Naive thymus-derived CD8-positive, alpha-beta T cell (primary cell): ENCODE measurements at regions not wholly inside any gene's neighbourhood (a gene's known extent, or its start where the extent isn't known, plus 50 kb on each side); places are given as distances from the start of the nearest gene placed in this dataset.

Experiments
- ATAC-seq, 2 donors: fragments of 150-1000 bp; cut with Tn5 transposase in 1 of 2; sonication (Bioruptor Pico), chemical (Tn5 transposase) in 1 of 2; 1 replicate in 1 of 2; 2 replicates in 1 of 2; pipeline ENCODE4 v1.10.0; 2021; ENCODE audit warnings: mild to moderate bottlenecking in 2 of 2, moderate library complexity in 2 of 2
- POLR2A ChIA-PET: fragments of 350-600 bp; sonication (Branson Sonifier 250); formaldehyde crosslinking; loops from one replicate; lab custom pipeline; 2021; ENCODE audit warnings: antibody characterized with exemption; lab: Charles Lee
- DNase-seq, 10 donors: peaks; one replicate each; pipeline versions ENCODE4 v3.0.0 to v3.0.0-alpha.2; 2020 to 2022
- H3K27ac Mint-ChIP-seq, 10 donors: one replicate each; pipeline ENCODE4 v1.8.0; 2020 to 2022; ENCODE audit warnings: mild to moderate bottlenecking in 10 of 10, mixed read lengths in 10 of 10, moderate library complexity in 4 of 10, inconsistent platforms in 1 of 10
- H3K27me3 Mint-ChIP-seq, 5 donors: one replicate each; pipeline ENCODE4 v1.8.0; 2021 to 2022; ENCODE audit warnings: mixed read lengths in 5 of 5
- H3K36me3 Mint-ChIP-seq, 3 donors: one replicate each; pipeline ENCODE4 v1.8.0; 2020 to 2022; ENCODE audit warnings: mixed read lengths in 3 of 3, mild to moderate bottlenecking in 2 of 3, inconsistent platforms in 1 of 3
- H3K4me1 Mint-ChIP-seq, 4 donors: one replicate each; pipeline ENCODE4 v1.8.0; 2021 to 2022; ENCODE audit warnings: mixed read lengths in 4 of 4
- H3K4me3 Mint-ChIP-seq, 10 donors: one replicate each; pipeline ENCODE4 v1.8.0; 2020 to 2022; ENCODE audit warnings: mild to moderate bottlenecking in 10 of 10, mixed read lengths in 10 of 10, moderate library complexity in 6 of 10, inconsistent platforms in 1 of 10
- H3K9me3 Mint-ChIP-seq, 9 donors: one replicate each; pipeline ENCODE4 v1.8.0; 2020 to 2022; ENCODE audit warnings: mixed read lengths in 9 of 9, mild to moderate bottlenecking in 3 of 9, inconsistent platforms in 1 of 9, moderate library complexity in 1 of 9

DNA sequence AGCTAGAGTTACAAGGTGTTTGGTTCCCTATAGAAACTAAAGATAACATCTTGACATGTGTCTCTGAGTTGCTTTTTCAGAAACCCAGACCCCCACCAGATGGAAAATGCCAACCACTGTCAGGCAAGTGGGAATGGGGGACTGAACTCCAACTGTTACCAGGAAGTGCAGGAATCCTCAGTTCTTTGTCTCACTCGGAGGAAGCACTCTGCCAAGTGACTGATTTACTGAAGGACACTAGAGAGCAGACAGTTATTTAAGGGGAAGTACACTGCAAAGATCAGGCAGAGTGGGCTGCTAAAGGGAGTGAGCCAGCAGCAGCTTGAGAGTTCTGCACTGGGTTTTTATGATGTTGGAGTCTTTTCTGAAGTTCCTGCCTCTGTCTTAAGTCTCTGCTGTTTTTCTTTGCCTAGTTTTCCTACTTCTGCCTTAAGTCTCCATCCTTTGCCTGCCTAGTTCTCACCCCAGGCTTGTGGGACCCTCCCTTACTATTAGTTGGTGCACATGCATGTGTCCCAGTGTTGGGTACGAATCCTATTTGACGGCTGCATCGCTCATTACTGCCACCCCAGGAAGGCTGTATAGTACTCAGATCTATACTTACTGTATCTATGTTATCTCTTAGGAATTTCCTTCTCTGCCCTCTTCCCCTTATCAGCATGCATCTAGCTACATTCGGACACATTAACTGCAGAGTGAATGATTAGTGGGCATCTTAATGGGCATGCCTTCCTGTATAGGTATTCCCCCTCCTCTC is 97.1 kb downstream of the TEX51 start:
- Mint-ChIP-seq H3K27me3 (peaks cover 7 to 19% (median 15%) of the 10 kb centered on the region in 5 donors), H3K9me3 (peaks cover 0 to 4% (median 0%) of the 10 kb centered on the region in 9 donors), H3K4me1 (no peaks in the 10 kb centered on the region), H3K27ac (no peak overlapping the region), H3K4me3 (no peak overlapping the region), H3K36me3 (no peaks in the 10 kb centered on the region)
- ATAC-seq = no peak
- DNase-seq = no peak
- POLR2A ChIA-PET = no interaction called here

DNA sequence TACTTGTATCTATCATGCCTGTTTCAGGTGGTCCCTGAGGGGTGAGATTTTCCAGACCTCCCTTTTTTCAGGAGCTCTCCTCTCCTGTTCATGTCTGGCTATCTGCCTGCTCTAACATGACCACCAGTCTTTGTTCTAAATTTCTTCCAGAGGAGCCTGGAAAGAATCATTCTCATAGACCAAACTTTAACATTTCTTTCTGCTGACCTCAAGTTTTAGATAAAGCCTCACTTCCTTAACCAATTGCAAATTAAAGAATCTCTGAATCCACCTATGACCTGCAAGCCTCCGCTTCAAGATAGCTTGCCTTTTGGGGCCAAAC is 97.6 kb downstream of the TEX51 start:
- H3K27me3 Mint-ChIP-seq = peaks cover 6 to 18% (median 13%) of the 10 kb centered on the region in 5 donors
- DNase-seq = no peak
- POLR2A ChIA-PET = no interaction called here
- H3K4me1 Mint-ChIP-seq = no peaks in the 10 kb centered on the region
- no peak overlapping the region for H3K4me3 Mint-ChIP-seq
- no peaks in the 10 kb centered on the region for H3K36me3 Mint-ChIP-seq
- H3K9me3 Mint-ChIP-seq = no peaks in the 10 kb centered on the region
- ATAC-seq = no peak
- no peak overlapping the region for H3K27ac Mint-ChIP-seq
